Keratinocyte (primary cell): ENCODE measurements at regions not wholly inside any gene's neighbourhood (a gene's known extent, or its start where the extent isn't known, plus 50 kb on each side); places are given as distances from the start of the nearest gene placed in this dataset.

Experiments used
- DNase-seq: peaks from one replicate; pipeline ENCODE4 v3.0.0-alpha.2; 2011; ENCODE audit warnings: low read depth, missing footprints, low spot score
- FAIRE-seq: peaks from 2 replicates; lab custom pipeline; 2011; peaks lifted over from hg19 to GRCh38; lab: Jason Lieb, UNC
- H2AFZ ChIP-seq: 2 replicates; pipeline ENCODE4 v1.6.0; 2012; ENCODE audit warnings: low read length, control low read depth, inconsistent platforms; ENCODE audit not compliant: control insufficient read depth
- H3K27ac ChIP-seq: 2 replicates; pipeline ENCODE4 v1.5.1; 2011; ENCODE audit warnings: low read length; ENCODE audit not compliant: control insufficient read depth, insufficient read depth
- H3K27me3 ChIP-seq: 3 replicates; pipeline ENCODE4 v1.6.0; 2011; ENCODE audit warnings: low read length; ENCODE audit not compliant: control insufficient read depth, insufficient read depth; ENCODE audit errors: extremely low read depth
- H3K36me3 ChIP-seq, 2 experiments: 2 replicates in 1 of 2; 3 replicates in 1 of 2; pipeline ENCODE4 v1.5.1; 2011; ENCODE audit warnings: low read length in 2 of 2, mild to moderate bottlenecking in 1 of 2; ENCODE audit not compliant: control insufficient read depth in 2 of 2, insufficient read depth in 2 of 2; ENCODE audit errors: extremely low read depth in 1 of 2
- H3K4me1 ChIP-seq: 3 replicates; pipeline ENCODE4 v1.5.1; 2011; ENCODE audit warnings: low read length; ENCODE audit not compliant: control insufficient read depth, insufficient read depth; ENCODE audit errors: extremely low read depth
- H3K4me2 ChIP-seq: 3 replicates; pipeline ENCODE4 v1.6.0; 2011; ENCODE audit warnings: low read depth, low read length; ENCODE audit not compliant: control insufficient read depth, insufficient read depth; ENCODE audit errors: extremely low read depth
- H3K4me3 ChIP-seq, 3 experiments: fragments of 200-600 bp in 1 of 3; sonication (generic) in 1 of 3; 2 replicates in 2 of 3; 3 replicates in 1 of 3; pipeline ENCODE4 v1.5.1; 2011 to 2016; ENCODE audit warnings: low read length in 3 of 3, mild to moderate bottlenecking in 3 of 3, control low read depth in 2 of 3, inconsistent platforms in 1 of 3, low read depth in 1 of 3, mixed read lengths in 1 of 3, mixed run types in 1 of 3, moderate library complexity in 1 of 3; ENCODE audit not compliant: control insufficient read depth in 2 of 3, insufficient read depth in 2 of 3; ENCODE audit errors: extremely low read depth in 1 of 3
- H3K79me2 ChIP-seq: 2 replicates; pipeline ENCODE4 v1.6.0; 2012; ENCODE audit warnings: low read length; ENCODE audit not compliant: control insufficient read depth, insufficient read depth
- H3K9ac ChIP-seq: 3 replicates; pipeline ENCODE4 v1.6.0; 2011; ENCODE audit warnings: low read length; ENCODE audit not compliant: control insufficient read depth, insufficient read depth; ENCODE audit errors: extremely low read depth
- H3K9me1 ChIP-seq: 3 replicates; pipeline ENCODE4 v1.6.0; 2011; ENCODE audit warnings: low read length; ENCODE audit not compliant: control insufficient read depth, insufficient read depth; ENCODE audit errors: extremely low read depth
- H3K9me3 ChIP-seq: 2 replicates; pipeline ENCODE4 v1.5.1; 2012; ENCODE audit warnings: low read depth, low read length; ENCODE audit not compliant: control insufficient read depth
- H4K20me1 ChIP-seq: 3 replicates; pipeline ENCODE4 v1.6.0; 2011; ENCODE audit warnings: low read length; ENCODE audit not compliant: control insufficient read depth, insufficient read depth; ENCODE audit errors: extremely low read depth
- EZH2 ChIP-seq: IDR thresholded peaks from one replicate; pipeline ENCODE4 v1.6.1; 2012; ENCODE audit warnings: inconsistent platforms, mild to moderate bottlenecking, low read length, moderate library complexity
- dilution Hi-C: fragments of 300-500 bp; cut with MboI; formaldehyde crosslinking; loops from one replicate; pipeline ENCODE4 v1.7.0; 2020; ENCODE audit warnings: low sequenced_read_pairs; ENCODE audit not compliant: extremely low pct_ligation_motif_present
- TF ChIP-seq, protein P1 (sequence below), 3 experiments: IDR thresholded peaks in 1 of 3; conservative IDR thresholded peaks in 1 of 3; optimal IDR thresholded peaks in 1 of 3; 2 replicates in 2 of 3; 3 replicates in 1 of 3; pipeline versions ENCODE3 to v1.5.1; 2011; ENCODE audit warnings: low read length in 3 of 3, mild to moderate bottlenecking in 3 of 3, moderate library complexity in 2 of 3, control low read depth in 1 of 3, inconsistent platforms in 1 of 3; ENCODE audit not compliant: insufficient read depth in 2 of 3; ENCODE audit errors: extremely low read depth in 1 of 3

GRCh38 chr22:49593509-49593908 is 234.2 kb downstream of the BRD1 start:
- Histone ChIP-seq H3K4me2 (no peak overlapping the region), H3K79me2 (no peaks in the 10 kb centered on the region), H3K4me3 (no peak overlapping the region), H3K9me1 (no peaks in the 10 kb centered on the region), H4K20me1 (no peaks in the 10 kb centered on the region), H3K9me3 (peaks cover 20% of the 10 kb centered on the region), H3K27me3 (no peaks in the 10 kb centered on the region), H3K36me3 (no peaks in the 10 kb centered on the region), H3K9ac (no peak overlapping the region), H3K27ac (no peak overlapping the region), H3K4me1 (no peaks in the 10 kb centered on the region), H2AFZ (no peak overlapping the region)
- no peak for TF ChIP-seq EZH2
- TF ChIP-seq, protein P1, sequence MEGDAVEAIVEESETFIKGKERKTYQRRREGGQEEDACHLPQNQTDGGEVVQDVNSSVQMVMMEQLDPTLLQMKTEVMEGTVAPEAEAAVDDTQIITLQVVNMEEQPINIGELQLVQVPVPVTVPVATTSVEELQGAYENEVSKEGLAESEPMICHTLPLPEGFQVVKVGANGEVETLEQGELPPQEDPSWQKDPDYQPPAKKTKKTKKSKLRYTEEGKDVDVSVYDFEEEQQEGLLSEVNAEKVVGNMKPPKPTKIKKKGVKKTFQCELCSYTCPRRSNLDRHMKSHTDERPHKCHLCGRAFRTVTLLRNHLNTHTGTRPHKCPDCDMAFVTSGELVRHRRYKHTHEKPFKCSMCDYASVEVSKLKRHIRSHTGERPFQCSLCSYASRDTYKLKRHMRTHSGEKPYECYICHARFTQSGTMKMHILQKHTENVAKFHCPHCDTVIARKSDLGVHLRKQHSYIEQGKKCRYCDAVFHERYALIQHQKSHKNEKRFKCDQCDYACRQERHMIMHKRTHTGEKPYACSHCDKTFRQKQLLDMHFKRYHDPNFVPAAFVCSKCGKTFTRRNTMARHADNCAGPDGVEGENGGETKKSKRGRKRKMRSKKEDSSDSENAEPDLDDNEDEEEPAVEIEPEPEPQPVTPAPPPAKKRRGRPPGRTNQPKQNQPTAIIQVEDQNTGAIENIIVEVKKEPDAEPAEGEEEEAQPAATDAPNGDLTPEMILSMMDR (optimal IDR thresholded peaks at IDR 0.05 in 1 of 3, IDR thresholded peaks at IDR 0.05 in 1 of 3, conservative IDR thresholded peaks at IDR 0.05 in 1 of 3; ENCODE audit: extremely low read depth in 1 of 3, insufficient read depth in 2 of 3, low read length in 3 of 3) = no peak
- FAIRE-seq (no peak), DNase-seq (no peak)
- dilution Hi-C loops = no loop called here

DNA sequence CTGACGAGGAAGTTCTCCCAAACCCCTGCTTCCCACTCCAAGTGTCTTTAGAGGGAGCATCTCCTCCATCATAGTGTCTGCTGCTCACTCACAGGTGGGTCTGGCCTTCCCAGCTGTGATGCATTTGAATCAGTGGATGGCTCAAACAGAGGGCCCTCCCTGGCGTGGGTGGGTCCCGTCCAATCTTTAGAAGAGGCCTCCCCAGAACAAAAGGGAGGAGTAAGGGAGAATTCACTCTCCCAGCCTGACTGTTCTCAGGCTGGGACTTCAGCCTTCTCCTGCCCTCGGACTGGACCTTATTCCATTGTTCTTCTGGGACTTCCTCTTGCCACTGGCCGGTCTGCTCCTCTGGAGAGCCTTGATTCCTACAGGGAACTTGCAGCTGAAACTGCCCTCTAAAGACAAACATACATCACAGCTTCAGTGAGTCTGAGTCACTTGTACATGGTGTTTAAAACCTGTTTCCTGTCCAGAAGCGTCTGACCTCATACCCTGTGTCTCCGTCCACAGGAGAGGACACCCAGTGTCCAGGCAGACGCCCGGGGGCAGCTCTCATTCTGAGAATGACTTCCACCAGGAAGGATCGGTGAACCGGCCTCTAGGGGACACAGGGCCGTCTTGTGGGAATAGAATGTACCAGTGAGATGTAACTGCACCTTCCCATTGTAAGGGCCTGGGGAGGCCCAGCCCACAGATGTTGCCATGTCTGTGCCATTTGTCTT is 234.7 kb downstream of the BRD1 start:
- no peak overlapping the region for H2AFZ ChIP-seq
- no peaks in the 10 kb centered on the region for H4K20me1 ChIP-seq
- FAIRE-seq = no peak
- no peak for DNase-seq
- no peak overlapping the region for H3K27ac ChIP-seq
- H3K27me3 ChIP-seq = no peaks in the 10 kb centered on the region
- no peak for TF ChIP-seq EZH2
- TF ChIP-seq, protein P1 (optimal IDR thresholded peaks at IDR 0.05 in 1 of 3, IDR thresholded peaks at IDR 0.05 in 1 of 3, conservative IDR thresholded peaks at IDR 0.05 in 1 of 3; ENCODE audit: extremely low read depth in 1 of 3, insufficient read depth in 2 of 3, low read length in 3 of 3) = no peak
- no peaks in the 10 kb centered on the region for H3K36me3 ChIP-seq
- no peaks in the 10 kb centered on the region for H3K9me1 ChIP-seq
- dilution Hi-C loops = no loop called here
- no peaks in the 10 kb centered on the region for H3K79me2 ChIP-seq
- H3K4me1 ChIP-seq = no peaks in the 10 kb centered on the region
- H3K4me2 ChIP-seq = no peak overlapping the region
- H3K4me3 ChIP-seq = no peak overlapping the region
- H3K9ac ChIP-seq = no peak overlapping the region
- H3K9me3 ChIP-seq = peaks cover 20% of the 10 kb centered on the region
